Smooth muscle cell (in vitro differentiated cells): ENCODE measurements at regions not wholly inside any gene's neighbourhood (a gene's known extent, or its start where the extent isn't known, plus 50 kb on each side); places are given as distances from the start of the nearest gene placed in this dataset.

Experiments
- DNase-seq: peaks from one replicate; lab custom pipeline; 2025; ENCODE audit not compliant: unreplicated experiment; lab: John Stamatoyannopoulos, UW
- H2AFZ ChIP-seq: fragments of 200-600 bp; sonication (generic); 2 replicates; pipeline ENCODE4 v1.6.0; 2016; ENCODE audit warnings: antibody characterized with exemption, low read depth, mild to moderate bottlenecking
- H3F3A ChIP-seq: fragments of 200-600 bp; sonication (generic); 2 replicates; pipeline ENCODE4 v1.6.0; 2017; ENCODE audit warnings: antibody characterized with exemption, low read depth
- H3K27ac ChIP-seq: fragments of 200-600 bp; sonication (generic); 2 replicates; pipeline ENCODE4 v1.5.1; 2016; ENCODE audit warnings: low read depth, mild to moderate bottlenecking
- H3K27me3 ChIP-seq: fragments of 200-600 bp; sonication (generic); 2 replicates; pipeline ENCODE4 v1.6.1; 2016; ENCODE audit warnings: low read depth, mild to moderate bottlenecking
- H3K36me3 ChIP-seq: fragments of 200-600 bp; sonication (generic); 2 replicates; pipeline ENCODE4 v1.5.1; 2016; ENCODE audit warnings: low read depth
- H3K4me1 ChIP-seq: fragments of 200-600 bp; sonication (generic); 2 replicates; pipeline ENCODE4 v1.5.1; 2016; ENCODE audit warnings: low read depth
- H3K4me2 ChIP-seq: fragments of 200-600 bp; sonication (generic); 2 replicates; pipeline ENCODE4 v1.6.0; 2016; ENCODE audit warnings: mild to moderate bottlenecking
- H3K4me3 ChIP-seq: fragments of 200-600 bp; sonication (generic); 2 replicates; pipeline ENCODE4 v1.5.1; 2016; ENCODE audit warnings: mild to moderate bottlenecking
- H3K79me2 ChIP-seq: fragments of 200-600 bp; sonication (generic); 2 replicates; pipeline ENCODE4 v1.6.0; 2016; ENCODE audit warnings: low read depth, mild to moderate bottlenecking
- H3K9ac ChIP-seq: fragments of 200-600 bp; sonication (generic); 2 replicates; pipeline ENCODE4 v1.6.0; 2016; ENCODE audit warnings: low read depth
- H3K9me3 ChIP-seq: fragments of 200-600 bp; sonication (generic); replicated peaks from 2 replicates; pipeline ENCODE4 v1.5.1; 2016; ENCODE audit warnings: low read depth
- H4K20me1 ChIP-seq: fragments of 200-600 bp; sonication (generic); 2 replicates; pipeline ENCODE4 v1.6.0; 2016; ENCODE audit warnings: low read depth
- CTCF ChIP-seq: fragments of 200-600 bp; sonication (generic); IDR thresholded peaks from 2 replicates; pipeline ENCODE4 v1.5.1; 2017; ENCODE audit warnings: borderline replicate concordance, mild to moderate bottlenecking, antibody characterized with exemption; ENCODE audit not compliant: insufficient read depth, poor library complexity, severe bottlenecking
- WGBS: methylation state at CpG from one replicate; pipeline ENCODE4 v1.1.7; 2016; ENCODE audit warnings: low lambda C conversion rate; 5-methylcytosine and 5-hydroxymethylcytosine counted together

GRCh38 chr12:4991801-4992200, 51.9 kb upstream of the KCNA5 start:
- Histone ChIP-seq H3F3A (no peaks in the 10 kb centered on the region), H3K9ac (no peak overlapping the region), H3K27ac (no peak overlapping the region), H3K36me3 (no peaks in the 10 kb centered on the region), H3K79me2 (no peaks in the 10 kb centered on the region), H2AFZ (no peak overlapping the region), H4K20me1 (no peaks in the 10 kb centered on the region), H3K9me3 (no peaks in the 10 kb centered on the region), H3K4me1 (no peaks in the 10 kb centered on the region), H3K27me3 (peaks cover 90% of the 10 kb centered on the region), H3K4me3 (no peak overlapping the region), H3K4me2 (no peak overlapping the region)
- DNase-seq, result no peak
- no peak for TF ChIP-seq CTCF
- WGBS, result 70% methylated on average over 3 of the region's 3 CpGs

GRCh38 chr12:4992871-4993270, 50.8 kb upstream of the KCNA5 start:
- no peak overlapping the region for H3K4me3 ChIP-seq
- 82% methylated on average over 4 of the region's 4 CpGs for WGBS
- no peaks in the 10 kb centered on the region for H4K20me1 ChIP-seq
- peaks cover 86% of the 10 kb centered on the region for H3K27me3 ChIP-seq
- H3K4me1 ChIP-seq, result no peaks in the 10 kb centered on the region
- H3K9me3 ChIP-seq, result no peaks in the 10 kb centered on the region
- H3K36me3 ChIP-seq, result no peaks in the 10 kb centered on the region
- H3K27ac ChIP-seq, result no peak overlapping the region
- no peaks in the 10 kb centered on the region for H3F3A ChIP-seq
- no peak for TF ChIP-seq CTCF
- no peak overlapping the region for H3K4me2 ChIP-seq
- no peaks in the 10 kb centered on the region for H3K79me2 ChIP-seq
- H2AFZ ChIP-seq, result no peak overlapping the region
- DNase-seq, result no peak
- H3K9ac ChIP-seq, result no peak overlapping the region
